GM18511 (cell line): ENCODE measurements at regions not wholly inside any gene's neighbourhood (a gene's known extent, or its start where the extent isn't known, plus 50 kb on each side); places are given as distances from the start of the nearest gene placed in this dataset.

Experiments used
- ATAC-seq: cut with Tn5 transposase; IDR thresholded peaks from one replicate; pipeline ENCODE4 v1.9.1; 2021; ENCODE audit warnings: mild to moderate bottlenecking, moderate library complexity; ENCODE audit not compliant: unreplicated experiment

DNA sequence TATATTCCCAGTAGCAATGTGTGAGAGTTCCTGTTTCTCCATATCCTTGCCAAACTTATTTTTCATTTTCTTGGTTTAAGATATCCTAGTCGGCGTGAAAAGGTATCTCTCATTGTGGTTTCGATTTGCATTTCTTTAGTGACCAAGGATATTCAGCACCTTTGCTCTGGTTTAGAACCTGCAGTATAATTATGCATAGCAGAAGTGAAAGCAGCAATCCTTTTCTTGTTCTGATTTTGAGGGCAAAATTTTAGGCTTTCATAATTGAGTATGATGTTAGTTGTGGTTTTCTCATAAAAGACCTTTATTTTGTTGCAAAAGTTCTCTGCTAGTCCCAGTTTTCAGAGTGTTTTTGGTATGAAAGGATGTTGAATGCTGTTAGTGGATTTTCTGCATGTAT is 491.0 kb downstream of the FGF9 start:
- ATAC-seq, result peak; percentile 97

DNA sequence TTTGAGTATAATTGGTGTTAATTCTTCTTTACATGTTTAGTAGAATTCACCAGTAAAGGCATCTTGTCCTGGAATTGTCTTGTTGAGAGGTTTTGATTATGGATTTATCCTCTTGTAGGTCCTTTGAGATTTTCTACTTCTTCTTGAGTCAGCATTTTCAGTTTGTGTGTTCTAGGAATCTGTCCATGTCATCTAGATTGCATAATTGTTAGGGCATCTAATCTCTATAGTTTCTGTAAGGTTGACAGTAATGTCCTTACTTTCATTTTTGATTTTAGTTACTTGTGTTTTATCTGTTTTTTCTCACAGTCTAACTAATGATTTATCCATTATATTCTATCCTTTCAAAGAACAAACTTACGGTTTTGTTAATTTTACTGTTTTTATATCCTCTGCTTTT is 492.0 kb downstream of the FGF9 start:
- ATAC-seq, result no peak

DNA sequence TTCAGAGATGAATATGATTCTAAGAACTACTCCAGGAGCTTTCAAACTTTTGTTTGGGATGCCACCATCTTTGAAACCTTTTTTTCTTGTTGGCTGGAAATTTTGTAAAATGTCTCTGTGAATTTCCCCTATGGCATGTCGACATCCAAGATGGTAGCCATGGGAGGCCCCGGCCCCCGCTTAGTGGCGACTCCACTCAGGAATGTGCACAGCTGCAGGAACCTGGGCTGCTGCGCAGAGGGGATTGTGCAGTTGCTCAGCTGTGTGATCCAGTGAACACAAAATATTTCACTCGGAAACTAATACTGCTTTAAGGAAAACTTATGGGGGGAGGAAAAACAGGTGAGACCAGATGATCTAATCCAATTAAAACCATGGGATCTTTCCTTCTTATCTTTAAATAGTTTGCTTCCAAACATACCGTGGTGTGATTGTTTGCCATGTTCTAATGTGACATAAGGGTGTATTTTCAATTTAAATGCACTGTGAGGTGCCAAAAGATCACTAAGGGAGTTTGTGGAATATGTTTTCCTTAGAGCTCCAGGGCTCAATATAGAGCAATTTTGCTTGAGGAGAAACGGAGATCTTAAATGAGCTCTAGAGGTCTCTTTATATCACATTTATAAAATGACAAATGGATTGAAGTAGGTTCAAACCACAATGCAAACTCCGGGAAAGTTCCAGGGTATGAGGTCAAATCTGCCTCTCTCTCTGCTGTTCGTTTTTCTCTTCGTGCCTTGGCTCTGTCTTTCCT is 497.7 kb downstream of the FGF9 start:
- no peak for ATAC-seq

DNA sequence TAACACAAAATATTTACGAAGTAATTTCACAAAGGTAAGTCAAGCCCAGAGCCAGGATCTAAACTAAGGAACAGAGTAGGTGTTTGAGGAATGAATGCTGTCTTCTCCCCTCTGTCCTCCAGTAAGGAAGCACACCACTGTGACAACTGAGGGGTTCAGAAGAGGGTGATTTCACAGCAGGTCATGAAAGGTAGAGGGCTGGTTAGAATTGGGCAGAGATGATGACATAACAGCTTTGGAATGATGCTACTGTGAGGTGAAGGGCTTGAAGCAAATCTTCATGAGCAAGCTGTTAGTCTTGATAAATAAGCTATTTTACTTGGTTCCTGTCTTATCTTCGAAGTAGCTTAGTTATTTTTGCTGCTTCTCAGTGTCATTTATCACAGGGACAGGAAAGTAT is 498.6 kb downstream of the FGF9 start:
- ATAC-seq, result no peak

DNA sequence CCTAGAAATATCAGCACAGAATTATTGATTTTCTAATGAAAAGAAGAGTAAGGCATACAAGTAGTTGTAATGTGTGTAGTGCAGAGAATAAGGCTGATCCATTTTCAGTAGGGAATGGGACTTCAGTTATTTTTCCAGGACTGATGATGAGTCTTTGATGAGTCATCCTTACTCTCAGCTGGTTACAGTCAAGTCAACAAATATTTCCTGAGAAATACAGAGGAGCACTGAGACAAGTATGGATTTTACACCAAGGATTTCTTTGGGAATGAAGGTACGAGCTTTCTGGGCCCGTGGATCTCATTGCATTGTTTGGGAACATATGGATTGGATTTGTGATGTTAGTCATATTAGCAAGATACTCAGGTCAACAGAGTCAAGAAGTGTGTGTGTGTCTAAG is 502.7 kb downstream of the FGF9 start:
- ATAC-seq, result no peak

DNA sequence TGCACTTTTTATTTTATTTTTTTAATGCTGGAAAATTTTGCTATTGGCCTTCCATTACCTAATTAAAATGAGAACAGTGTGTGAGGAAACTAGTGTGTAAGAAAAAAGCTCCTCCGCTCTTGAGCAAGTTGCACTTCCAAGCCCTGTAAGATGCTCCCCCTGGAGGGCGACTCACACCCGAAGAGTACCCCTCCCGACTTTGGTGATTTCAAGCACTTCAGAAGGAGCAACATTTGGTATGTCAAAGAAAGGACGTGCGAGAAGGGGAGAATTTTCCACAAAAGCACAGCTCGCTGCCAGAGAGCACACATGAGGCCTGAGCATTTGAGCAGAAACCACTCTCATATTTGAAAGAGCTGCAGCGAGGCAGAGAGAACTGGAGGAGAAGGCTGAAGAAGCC is 504.4 kb downstream of the FGF9 start:
- ATAC-seq, result no peak

DNA sequence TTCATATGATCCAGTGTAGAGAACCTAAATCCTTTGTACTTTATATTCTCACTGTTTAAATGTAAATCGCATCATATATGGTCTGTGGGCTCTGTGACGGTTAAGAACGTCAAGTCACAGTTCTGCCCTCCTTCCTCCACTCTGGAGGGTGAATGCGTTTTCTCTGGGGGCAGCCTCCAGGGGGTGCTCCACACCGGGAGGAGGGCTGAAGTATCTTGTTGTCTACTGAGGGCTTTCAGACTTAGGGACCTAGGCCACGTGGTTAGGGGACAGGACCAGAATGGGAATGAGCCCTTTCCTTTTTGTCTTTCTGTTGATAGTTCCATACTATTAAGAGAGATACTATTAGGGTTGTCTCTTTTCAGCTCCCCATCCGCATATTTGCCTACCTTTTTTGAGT is 504.9 kb downstream of the FGF9 start:
- no peak for ATAC-seq

DNA sequence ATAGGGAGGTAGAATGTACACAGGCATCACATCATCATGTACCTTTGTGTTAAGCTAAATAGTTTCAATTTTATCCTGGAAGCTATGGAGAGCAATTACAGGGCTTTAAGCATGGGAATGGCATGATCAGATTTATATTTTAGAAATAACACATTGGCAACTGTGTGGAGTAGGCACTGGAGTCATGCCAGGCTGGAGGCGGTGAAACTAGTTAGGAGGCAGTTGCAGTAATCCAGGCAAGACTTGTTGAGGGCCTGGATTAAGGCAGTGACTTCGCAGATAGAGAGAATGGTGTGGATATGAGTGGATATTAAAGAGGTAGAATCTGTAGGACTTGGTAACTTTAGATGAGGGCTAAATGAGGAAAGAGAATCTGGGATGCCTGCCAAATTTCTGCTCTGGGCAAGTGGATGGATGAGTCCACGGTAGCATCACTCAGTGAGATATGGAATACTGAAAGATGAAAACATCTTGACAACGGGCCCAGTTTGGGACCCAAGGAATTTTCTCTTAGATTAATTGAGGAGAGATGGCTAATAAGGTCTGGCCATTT is 506.2 kb downstream of the FGF9 start:
- ATAC-seq, result no peak

DNA sequence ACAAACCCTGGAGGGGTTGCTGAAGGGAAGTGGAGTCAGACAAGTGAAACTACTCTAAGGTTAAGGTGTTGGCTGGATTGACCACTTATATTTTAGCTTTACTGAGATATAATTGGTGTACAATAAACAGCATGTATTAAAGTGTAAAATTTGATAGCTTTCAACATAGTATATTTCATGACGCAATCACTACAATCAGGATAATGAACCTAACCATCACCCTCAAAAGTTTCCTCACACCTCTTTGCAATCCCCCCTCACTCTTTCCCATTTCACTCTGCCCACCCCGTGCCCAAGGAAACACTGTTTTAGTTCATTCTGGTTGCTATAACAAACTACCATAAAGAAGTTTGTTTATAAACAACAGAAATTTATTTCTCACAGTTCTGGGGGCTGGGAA is 508.0 kb downstream of the FGF9 start:
- no peak for ATAC-seq

DNA sequence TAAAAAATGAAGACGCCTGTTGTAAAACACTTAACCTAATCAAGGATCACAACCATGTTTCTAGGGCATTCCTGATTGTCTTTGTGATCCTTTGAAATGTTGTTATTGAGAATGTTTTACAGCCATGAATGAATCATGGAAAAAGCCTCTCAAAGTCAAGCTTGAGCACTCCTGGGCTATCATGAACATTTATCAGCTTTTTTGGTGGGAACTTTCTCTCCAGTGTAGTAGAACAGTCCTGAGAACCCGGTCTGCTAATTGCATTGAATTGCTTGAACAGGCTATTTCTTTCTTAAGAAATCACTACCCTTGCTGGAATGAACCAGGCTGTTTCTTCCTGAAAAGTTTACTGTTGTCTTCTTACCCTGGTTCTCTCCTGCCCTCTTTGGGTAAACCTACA is 516.5 kb downstream of the FGF9 start:
- no peak for ATAC-seq

DNA sequence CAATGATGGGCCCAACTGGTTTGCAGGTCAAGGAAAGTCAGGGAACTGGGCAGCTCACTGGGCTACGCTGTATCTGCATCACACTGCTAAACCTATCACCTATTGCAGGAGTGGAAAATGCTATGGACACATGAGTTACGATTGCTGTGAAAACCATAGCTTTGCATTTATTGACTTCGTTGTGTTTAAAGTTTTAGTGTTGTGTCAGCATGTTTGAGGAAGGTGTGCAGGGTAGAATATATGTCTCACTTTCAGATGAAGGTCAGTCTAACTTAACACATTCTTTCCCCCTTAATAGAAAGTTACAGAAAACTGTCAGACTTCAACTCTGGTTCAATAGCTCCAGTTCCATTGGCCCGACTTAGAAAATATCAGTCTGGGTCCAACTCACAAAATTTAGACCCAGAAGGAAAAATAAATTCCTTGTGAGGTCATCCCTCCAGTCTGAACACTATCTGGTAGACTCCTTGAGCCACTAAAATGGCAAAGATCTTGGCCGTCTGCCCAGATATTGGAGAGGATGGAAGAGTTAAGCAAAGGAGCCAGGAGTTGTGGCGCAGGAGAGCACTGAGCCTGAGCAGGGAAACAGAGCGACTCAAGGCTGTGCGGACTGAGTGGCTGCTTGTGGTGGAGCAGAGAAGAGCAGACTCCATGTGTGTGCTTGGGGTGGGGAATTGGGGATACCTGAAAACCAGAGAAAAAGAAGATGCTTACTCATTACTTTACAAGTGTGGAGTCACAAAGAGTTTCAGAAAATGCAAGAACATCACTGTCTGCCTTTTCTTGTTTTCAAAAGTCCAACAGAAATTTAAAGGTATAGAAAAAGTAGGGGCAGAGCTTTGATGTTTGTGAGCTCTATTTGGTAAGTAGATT is 518.5 kb downstream of the FGF9 start:
- no peak for ATAC-seq

DNA sequence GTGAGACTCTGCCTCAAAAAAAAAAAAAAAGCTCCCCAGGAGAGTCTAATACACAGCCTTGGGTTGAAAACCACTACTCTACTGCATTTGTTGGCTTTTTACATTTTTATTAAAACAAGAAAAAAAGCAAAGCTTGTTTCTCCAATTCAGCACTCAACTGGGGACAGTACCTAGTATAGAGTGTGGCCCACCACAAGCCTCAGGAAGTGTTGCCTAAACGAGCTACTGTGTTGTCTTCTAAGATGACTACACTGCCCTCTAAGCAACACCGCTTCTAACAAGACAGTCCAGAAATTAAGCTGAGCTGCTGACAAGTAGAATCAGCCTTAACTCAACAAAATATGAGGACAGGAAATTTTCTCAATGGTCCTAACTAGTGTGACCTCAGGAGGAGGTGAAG is 522.2 kb downstream of the FGF9 start:
- ATAC-seq, result no peak

DNA sequence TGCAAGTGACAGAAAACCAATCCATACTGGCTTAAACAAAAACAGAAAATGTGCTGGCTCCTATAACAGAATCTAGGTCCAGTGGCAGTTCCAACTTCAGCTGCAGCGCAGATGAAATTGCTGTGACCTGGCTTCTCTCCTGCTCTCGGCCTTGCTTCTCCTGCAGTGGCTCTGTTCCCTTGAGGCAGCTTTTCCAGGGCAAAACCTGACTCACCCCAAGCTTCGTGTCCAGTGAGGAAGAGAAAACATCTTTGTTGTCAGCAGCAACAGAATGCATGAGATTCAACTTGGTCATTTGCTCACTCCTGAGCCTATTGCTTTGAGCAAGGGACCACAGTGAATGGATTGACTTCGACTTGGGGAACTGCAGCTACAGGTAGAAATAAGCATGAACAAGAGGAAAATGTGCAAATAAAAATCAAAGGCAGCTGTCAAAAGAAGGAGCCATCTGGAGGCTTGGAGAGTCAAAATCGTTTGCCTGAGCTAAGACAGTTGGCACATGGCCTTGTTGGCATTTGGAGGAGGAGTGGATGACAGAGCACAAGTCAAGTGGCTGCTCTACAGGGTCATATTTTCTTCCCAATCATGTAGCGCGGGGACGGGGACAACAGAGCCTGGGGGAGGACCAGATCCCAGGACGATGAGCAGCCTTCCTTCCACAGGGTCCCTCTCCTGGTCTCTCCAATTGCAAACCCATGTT is 523.4 kb downstream of the FGF9 start:
- no peak for ATAC-seq

DNA sequence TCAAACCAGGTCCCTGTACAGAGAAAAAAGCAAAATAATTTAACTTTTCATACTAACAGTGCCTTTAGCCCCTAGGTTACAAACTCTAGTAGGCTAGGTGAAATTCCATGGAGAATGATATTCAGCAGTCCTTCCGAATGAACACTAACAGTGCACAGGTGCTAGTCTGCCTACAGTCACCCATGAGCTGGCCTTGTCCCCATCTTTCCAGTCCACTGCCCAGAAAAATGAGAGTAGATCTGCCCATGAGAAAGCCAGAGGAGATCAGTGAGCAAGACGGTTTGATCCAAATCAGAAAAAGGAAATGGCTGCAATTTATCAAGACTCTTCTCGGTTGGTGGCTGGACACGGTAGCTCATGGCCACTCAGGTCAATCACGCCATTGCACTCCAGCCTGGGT is 524.9 kb downstream of the FGF9 start:
- ATAC-seq, result no peak

DNA sequence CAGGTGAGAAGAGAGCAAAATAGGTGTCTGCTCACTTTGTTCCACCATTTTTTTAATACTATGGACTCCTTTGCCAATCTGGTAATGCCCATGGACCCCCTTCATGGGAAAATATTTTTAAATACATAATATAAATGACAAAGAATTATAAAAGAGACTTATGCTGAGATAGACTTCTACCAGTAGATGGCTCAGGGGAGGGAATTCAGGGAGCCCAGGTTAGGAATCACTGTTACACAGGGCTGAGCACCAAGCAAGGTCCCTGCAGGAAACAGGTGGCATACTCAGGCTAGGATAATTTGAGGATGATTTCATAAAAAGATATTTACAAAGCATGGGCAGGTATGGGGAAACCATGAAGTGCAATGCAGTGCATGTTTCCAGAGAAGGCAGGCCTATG is 525.9 kb downstream of the FGF9 start:
- ATAC-seq, result no peak

DNA sequence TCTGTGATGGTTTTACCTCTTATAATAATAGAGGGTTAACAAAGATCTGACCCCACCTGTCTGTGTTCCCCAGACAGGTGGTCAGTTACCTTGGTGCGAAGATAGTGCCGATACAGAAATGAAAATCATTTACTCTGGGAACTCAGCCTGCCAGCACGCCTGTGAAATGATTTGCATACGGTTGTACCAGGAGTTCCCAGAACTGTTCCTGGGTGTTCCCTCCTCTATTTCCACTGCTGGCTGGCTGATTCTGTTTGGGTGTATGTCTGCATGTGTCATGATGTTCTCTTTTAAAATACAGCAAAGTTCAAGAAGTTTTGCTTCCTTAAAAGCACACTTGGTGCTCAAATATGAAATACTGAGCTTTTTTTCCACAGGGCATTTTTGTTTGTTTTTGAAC is 527.1 kb downstream of the FGF9 start:
- no peak for ATAC-seq

DNA sequence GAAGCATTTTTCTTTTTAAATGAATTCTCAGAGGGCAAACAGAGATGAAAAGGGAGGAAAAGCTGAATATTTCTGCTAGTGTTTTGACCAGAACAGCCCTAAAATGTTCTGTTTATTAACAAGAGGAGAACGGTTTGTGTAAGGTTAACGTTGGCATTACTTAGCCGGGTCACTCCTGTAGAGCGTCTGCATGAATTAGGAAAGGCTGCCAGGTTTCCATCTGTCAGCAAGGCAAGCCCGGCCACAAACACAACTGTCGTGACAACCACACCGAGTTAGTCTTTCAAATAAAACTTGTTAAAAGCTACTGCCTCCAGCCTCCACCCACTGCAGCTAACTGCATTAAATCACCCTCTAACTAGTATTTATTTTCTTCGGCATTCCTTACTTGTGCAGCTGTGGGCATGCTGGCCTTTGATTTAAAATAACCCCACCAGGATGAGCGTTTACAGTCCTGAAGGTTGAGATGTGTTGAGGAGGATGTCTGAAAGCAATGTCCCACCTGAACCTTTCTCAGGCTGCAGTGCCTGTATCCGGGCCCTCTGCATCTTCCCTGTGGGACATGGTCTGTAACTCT is 527.9 kb downstream of the FGF9 start:
- ATAC-seq, result no peak

DNA sequence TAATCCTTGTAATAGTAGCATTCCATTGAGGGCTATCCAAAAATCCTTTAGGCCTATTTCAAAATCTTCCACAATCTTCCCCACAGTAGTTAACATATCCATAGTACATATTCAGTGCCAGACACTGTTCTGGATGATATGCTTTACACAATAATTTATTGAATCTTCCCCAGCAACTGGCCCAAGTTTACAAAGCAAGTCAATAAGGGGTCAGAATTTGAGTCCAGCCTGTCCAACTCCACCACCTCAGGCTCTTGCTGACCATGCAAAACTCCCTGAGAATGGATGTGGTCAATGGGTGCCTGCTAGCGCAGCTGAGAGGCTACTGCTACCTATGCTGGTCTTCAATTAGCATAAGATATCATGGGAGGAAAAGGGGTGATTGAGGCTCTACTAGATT is 529.6 kb downstream of the FGF9 start:
- ATAC-seq, result no peak

DNA sequence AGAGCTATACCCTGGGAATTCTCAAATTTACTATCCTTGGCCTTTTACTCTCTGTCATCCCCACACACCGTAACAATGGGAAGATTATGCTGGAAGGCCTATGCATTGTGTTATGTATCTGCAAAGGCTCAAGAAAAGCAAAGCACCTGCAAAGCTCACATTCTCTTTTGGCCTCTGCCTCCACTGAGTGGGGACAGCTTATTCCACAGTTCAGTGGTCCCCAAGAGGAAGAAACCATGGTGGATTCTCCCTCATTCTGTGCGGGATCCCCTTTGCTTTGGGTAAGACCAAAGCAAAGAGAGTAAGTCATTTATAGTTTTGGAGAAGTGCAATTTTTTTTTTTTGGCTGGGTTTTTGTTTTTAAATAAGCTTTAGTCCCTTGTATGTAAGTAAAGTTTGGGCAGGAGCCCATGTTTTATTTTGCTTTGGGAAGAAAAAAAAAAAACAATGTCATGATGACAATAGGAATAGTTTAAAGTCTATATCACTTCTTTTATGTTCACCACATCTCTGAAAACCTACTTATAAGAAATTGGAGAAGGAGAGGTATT is 530.6 kb downstream of the FGF9 start:
- no peak for ATAC-seq

DNA sequence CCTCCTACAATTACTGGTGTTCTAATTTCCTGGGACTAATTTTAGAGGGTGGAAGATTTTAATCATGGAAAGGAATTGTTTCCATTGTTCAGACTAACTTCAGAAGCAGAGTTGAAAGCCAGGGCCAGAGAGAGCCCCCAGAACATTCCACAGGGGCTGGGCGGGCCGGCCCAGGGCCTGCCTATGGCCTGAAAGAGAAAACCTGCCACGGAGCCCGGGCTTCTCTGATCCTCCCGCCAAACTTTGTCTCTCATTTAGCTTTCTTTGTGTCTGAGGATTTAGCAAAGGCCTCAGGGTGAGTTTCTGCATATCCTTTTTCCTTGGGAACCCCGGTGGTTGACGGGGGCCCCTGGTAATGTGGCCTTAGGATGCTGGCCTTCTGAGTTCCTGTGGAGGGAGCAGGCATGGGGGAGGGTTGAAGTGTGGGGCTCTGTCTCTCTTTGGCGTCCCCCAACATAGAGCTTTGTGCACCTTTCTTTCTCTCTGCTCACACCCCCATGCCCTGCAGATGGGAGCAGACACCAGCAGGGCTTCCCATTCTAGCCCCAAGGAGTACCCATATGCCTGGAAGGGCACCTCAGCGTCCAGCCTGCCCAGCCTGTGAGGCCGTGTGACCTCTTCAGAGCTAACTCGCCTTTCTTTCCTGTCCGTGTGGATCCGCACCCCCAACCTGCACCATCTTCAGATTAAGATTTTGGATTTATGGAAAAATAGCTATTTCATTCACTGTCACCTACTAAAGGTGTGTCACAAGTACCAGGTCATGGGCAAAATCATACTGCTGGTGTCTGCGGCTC is 539.5 kb downstream of the FGF9 start:
- ATAC-seq, result no peak
